Testis (tissue), 2 donors: ENCODE measurements at regions not wholly inside any gene's neighbourhood (a gene's known extent, or its start where the extent isn't known, plus 50 kb on each side); places are given as distances from the start of the nearest gene placed in this dataset.

ENCODE experiments used
- CTCF ChIP-seq, 3 experiments: fragments of 450-650 bp in 2 of 3; fragments of 200-600 bp in 1 of 3; sonication (generic) in 1 of 3; IDR thresholded peaks; one replicate each; pipeline ENCODE4 v1.5.1; 2016 to 2019; ENCODE audit warnings: antibody characterized with exemption in 3 of 3, mild to moderate bottlenecking in 2 of 3, moderate library complexity in 1 of 3
- POLR2A ChIP-seq: fragments of 450-650 bp; IDR thresholded peaks from one replicate; pipeline ENCODE4 v1.6.1; 2017; ENCODE audit warnings: antibody characterized with exemption, mild to moderate bottlenecking, moderate library complexity

- TF ChIP-seq CTCF (IDR thresholded peaks at IDR 0.05), result no peak
- no peak for TF ChIP-seq POLR2A
Measured at GRCh38 chr15:27695726-27696125, 403.4 kb downstream of the OCA2 start.
